ENCODE measurements at regions not wholly inside any gene's neighbourhood (a gene's known extent, or its start where the extent isn't known, plus 50 kb on each side); places are given as distances from the start of the nearest gene placed in this dataset.

GRCh38 chr4:68735106-68735505, 64.7 kb upstream of the UGT2B15 start:
- intact Hi-C loops (cut with micrococcal nuclease; ENCODE audit: unreplicated experiment): no loop called here
- TF ChIP-seq CTCF (conservative IDR thresholded peaks at IDR 0.05; ENCODE audit: low read length) (no peak), EZH2phosphoT487 (IDR thresholded peaks at IDR 0.05; ENCODE audit: borderline replicate concordance, low read depth, low read length) (no peak)
- Histone ChIP-seq H4K20me1 (ENCODE audit: insufficient read depth, low read length) (no peaks in the 10 kb centered on the region), H3K36me3 (ENCODE audit: insufficient read depth, low read length) (no peaks in the 10 kb centered on the region), H3K79me2 (ENCODE audit: insufficient read depth, low read depth, low read length) (no peaks in the 10 kb centered on the region), H2AFZ (ENCODE audit: low read length) (no peak overlapping the region), H3K27ac (ENCODE audit: low read depth, low read length, poor library complexity, severe bottlenecking) (no peak overlapping the region), H3K9me2 (ENCODE audit: insufficient read depth, low read length) (no peaks in the 10 kb centered on the region), H3K4me2 (ENCODE audit: low read length) (no peak overlapping the region), H3K4me1 (ENCODE audit: insufficient read depth, low read length, poor library complexity, severe bottlenecking) (no peaks in the 10 kb centered on the region), H3K4me3 (ENCODE audit: low read depth, low read length, poor library complexity, severe bottlenecking) (no peak overlapping the region), H3K9me3 (ENCODE audit: low read length) (no peaks in the 10 kb centered on the region)
- POLR2A ChIA-PET: no interaction called here
- no TSS peak for BruUV-seq (replicated peaks)
- CTCF ChIA-PET (ENCODE audit: unreplicated experiment): no interaction called here
- no peak for DNase-seq (ENCODE audit: low spot score)

GRCh38 chr4:68736813-68737212, 66.4 kb upstream of the UGT2B15 start:
- CTCF ChIA-PET (ENCODE audit: unreplicated experiment): no interaction called here
- Histone ChIP-seq H2AFZ (ENCODE audit: low read length) (no peak overlapping the region), H3K9me2 (ENCODE audit: insufficient read depth, low read length) (no peaks in the 10 kb centered on the region), H3K27ac (ENCODE audit: low read depth, low read length, poor library complexity, severe bottlenecking) (no peak overlapping the region), H3K79me2 (ENCODE audit: insufficient read depth, low read depth, low read length) (no peaks in the 10 kb centered on the region), H3K4me2 (ENCODE audit: low read length) (no peak overlapping the region), H3K36me3 (ENCODE audit: insufficient read depth, low read length) (no peaks in the 10 kb centered on the region), H3K4me1 (ENCODE audit: insufficient read depth, low read length, poor library complexity, severe bottlenecking) (no peaks in the 10 kb centered on the region), H3K4me3 (ENCODE audit: low read depth, low read length, poor library complexity, severe bottlenecking) (no peak overlapping the region), H4K20me1 (ENCODE audit: insufficient read depth, low read length) (no peaks in the 10 kb centered on the region), H3K9me3 (ENCODE audit: low read length) (no peaks in the 10 kb centered on the region)
- intact Hi-C loops (cut with micrococcal nuclease; ENCODE audit: unreplicated experiment): no loop called here
- TF ChIP-seq CTCF (conservative IDR thresholded peaks at IDR 0.05; ENCODE audit: low read length) (no peak), EZH2phosphoT487 (IDR thresholded peaks at IDR 0.05; ENCODE audit: borderline replicate concordance, low read depth, low read length) (no peak)
- no TSS peak for BruUV-seq (replicated peaks)
- no peak for DNase-seq (ENCODE audit: low spot score)
- POLR2A ChIA-PET: no interaction called here

- Histone ChIP-seq H2AFZ (ENCODE audit: low read length) (no peak overlapping the region), H4K20me1 (ENCODE audit: insufficient read depth, low read length) (no peaks in the 10 kb centered on the region)
These were observed 67.6 kb upstream of the UGT2B15 start for GRCh38 chr4:68738036-68738435.

More at GRCh38 chr4:68738036-68738435, 67.6 kb upstream of the UGT2B15 start:
- Histone ChIP-seq H3K4me2 (ENCODE audit: low read length) (no peak overlapping the region), H3K9me2 (ENCODE audit: insufficient read depth, low read length) (no peaks in the 10 kb centered on the region), H3K9me3 (ENCODE audit: low read length) (no peaks in the 10 kb centered on the region), H3K4me1 (ENCODE audit: insufficient read depth, low read length, poor library complexity, severe bottlenecking) (no peaks in the 10 kb centered on the region), H3K27ac (ENCODE audit: low read depth, low read length, poor library complexity, severe bottlenecking) (no peak overlapping the region), H3K79me2 (ENCODE audit: insufficient read depth, low read depth, low read length) (no peaks in the 10 kb centered on the region), H3K36me3 (ENCODE audit: insufficient read depth, low read length) (no peaks in the 10 kb centered on the region), H3K4me3 (ENCODE audit: low read depth, low read length, poor library complexity, severe bottlenecking) (no peak overlapping the region)
- ChIA-PET POLR2A (no interaction called here), CTCF (ENCODE audit: unreplicated experiment) (no interaction called here)
- no TSS peak for BruUV-seq (replicated peaks)
- TF ChIP-seq CTCF (conservative IDR thresholded peaks at IDR 0.05; ENCODE audit: low read length) (no peak), EZH2phosphoT487 (IDR thresholded peaks at IDR 0.05; ENCODE audit: borderline replicate concordance, low read depth, low read length) (no peak)
- DNase-seq (ENCODE audit: low spot score): no peak
- intact Hi-C loops (cut with micrococcal nuclease; ENCODE audit: unreplicated experiment): no loop called here
